ENCODE measurements at regions not wholly inside any gene's neighbourhood (a gene's known extent, or its start where the extent isn't known, plus 50 kb on each side); places are given as distances from the start of the nearest gene placed in this dataset.

- TF ChIP-seq CTCF (conservative IDR thresholded peaks at IDR 0.05; ENCODE audit: low read depth, low read length) (no peak), EZH2 (IDR thresholded peaks at IDR 0.05; ENCODE audit: low read length, unreplicated experiment) (no peak), EZH2phosphoT487 (IDR thresholded peaks at IDR 0.05; ENCODE audit: borderline replicate concordance, low read length) (no peak)
These were observed 62.1 kb upstream of the EXOC1L start for GRCh38 chr4:55757356-55757952.
